Panc1 (cell line): ENCODE measurements at regions not wholly inside any gene's neighbourhood (a gene's known extent, or its start where the extent isn't known, plus 50 kb on each side); places are given as distances from the start of the nearest gene placed in this dataset.

ENCODE experiments used
- ATAC-seq: fragments of 200-7000 bp; cut with Tn5 transposase; 2 replicates; pipeline ENCODE4 v1.9.1; 2020; ENCODE audit warnings: mild to moderate bottlenecking, moderate library complexity
- BruUV-seq: library from RNA; stranded (reverse); fragments of 400-500 nt; replicated peaks from 2 replicates; lab custom pipeline; 2021; lab: Mats Ljungman, UMichigan
- CTCF ChIA-PET: fragments of 300-600 bp; sonication (Branson Sonifier 250); formaldehyde crosslinking; loops from one replicate; lab custom pipeline; 2022; ENCODE audit warnings: antibody characterized with exemption; lab: Charles Lee
- POLR2A ChIA-PET: fragments of 300-600 bp; sonication (Branson Sonifier 250); formaldehyde crosslinking; loops from one replicate; lab custom pipeline; 2022; ENCODE audit warnings: antibody characterized with exemption; lab: Charles Lee
- DNase-seq: peaks from one replicate; pipeline ENCODE4 v3.0.0-alpha.2; 2010; ENCODE audit warnings: low read depth, low spot score
- H3K27ac ChIP-seq: 2 replicates; pipeline ENCODE4 v1.5.1; 2011; ENCODE audit warnings: mild to moderate bottlenecking, low read length, inconsistent platforms
- H3K27me3 ChIP-seq: fragments of 200-500 bp; sonication (Bioruptor generic); 2 replicates; pipeline ENCODE4 v1.6.0; 2014; ENCODE audit warnings: low read length, inconsistent platforms; ENCODE audit not compliant: control insufficient read depth, insufficient read depth
- H3K36me3 ChIP-seq: fragments of 200-500 bp; sonication (Bioruptor generic); 2 replicates; pipeline ENCODE4 v1.5.1; 2014; ENCODE audit warnings: inconsistent platforms, mild to moderate bottlenecking, low read length, moderate library complexity; ENCODE audit not compliant: control insufficient read depth, insufficient read depth
- H3K4me1 ChIP-seq: 2 replicates; pipeline ENCODE4 v1.5.1; 2011; ENCODE audit warnings: inconsistent platforms, mild to moderate bottlenecking, low read length, moderate library complexity; ENCODE audit not compliant: control insufficient read depth, insufficient read depth
- H3K4me3 ChIP-seq, 2 experiments: 2 replicates each; pipeline ENCODE4 v1.5.1; 2011 to 2012; ENCODE audit warnings: low read depth in 2 of 2, low read length in 2 of 2, mild to moderate bottlenecking in 2 of 2, inconsistent platforms in 1 of 2, moderate library complexity in 1 of 2
- H3K9me3 ChIP-seq: fragments of 200-500 bp; sonication (Bioruptor generic); 2 replicates; pipeline ENCODE4 v1.5.1; 2014; ENCODE audit warnings: low read depth, mild to moderate bottlenecking, inconsistent platforms, low read length, moderate library complexity; ENCODE audit not compliant: control insufficient read depth, insufficient read depth
- POLR2AphosphoS5 ChIP-seq: IDR thresholded peaks from 2 replicates; pipeline ENCODE4 v1.6.1; 2012; ENCODE audit warnings: mild to moderate bottlenecking, low read depth, low read length, moderate library complexity
- SIN3A ChIP-seq: IDR thresholded peaks from 2 replicates; pipeline ENCODE4 v1.6.1; 2012; ENCODE audit warnings: low read depth, mild to moderate bottlenecking, low read length, moderate library complexity, borderline replicate concordance; ENCODE audit not compliant: insufficient read depth
- TCF7L2 ChIP-seq: IDR thresholded peaks from 2 replicates; pipeline ENCODE4 v1.6.1; 2011; ENCODE audit warnings: mild to moderate bottlenecking, low read depth, low read length, inconsistent platforms
- in situ Hi-C: cut with HindIII; loops from 2 replicates; pipeline ENCODE4 v1.10.0; 2016; ENCODE audit warnings: low sequenced_read_pairs, low pct_unique_long_range_greater_than_20kb
- intact Hi-C: fragments of 100-400 bp; cut with micrococcal nuclease; formaldehyde crosslinking; loops from one replicate; pipeline ENCODE4 v1.10.0; 2022; ENCODE audit not compliant: unreplicated experiment
- TF ChIP-seq, protein P1 (sequence below): fragments of 450-650 bp; IDR thresholded peaks from 2 replicates; pipeline ENCODE4 v1.5.1; 2017; ENCODE audit warnings: mild to moderate bottlenecking
- TF ChIP-seq, protein P2 (sequence below), 2 experiments: IDR thresholded peaks; 2 replicates each; pipeline ENCODE4 v1.6.1; 2011 to 2012; ENCODE audit warnings: low read depth in 2 of 2, control low read depth in 1 of 2, low read length in 1 of 2, mild to moderate bottlenecking in 1 of 2, moderate library complexity in 1 of 2; ENCODE audit not compliant: insufficient read depth in 1 of 2

DNA sequence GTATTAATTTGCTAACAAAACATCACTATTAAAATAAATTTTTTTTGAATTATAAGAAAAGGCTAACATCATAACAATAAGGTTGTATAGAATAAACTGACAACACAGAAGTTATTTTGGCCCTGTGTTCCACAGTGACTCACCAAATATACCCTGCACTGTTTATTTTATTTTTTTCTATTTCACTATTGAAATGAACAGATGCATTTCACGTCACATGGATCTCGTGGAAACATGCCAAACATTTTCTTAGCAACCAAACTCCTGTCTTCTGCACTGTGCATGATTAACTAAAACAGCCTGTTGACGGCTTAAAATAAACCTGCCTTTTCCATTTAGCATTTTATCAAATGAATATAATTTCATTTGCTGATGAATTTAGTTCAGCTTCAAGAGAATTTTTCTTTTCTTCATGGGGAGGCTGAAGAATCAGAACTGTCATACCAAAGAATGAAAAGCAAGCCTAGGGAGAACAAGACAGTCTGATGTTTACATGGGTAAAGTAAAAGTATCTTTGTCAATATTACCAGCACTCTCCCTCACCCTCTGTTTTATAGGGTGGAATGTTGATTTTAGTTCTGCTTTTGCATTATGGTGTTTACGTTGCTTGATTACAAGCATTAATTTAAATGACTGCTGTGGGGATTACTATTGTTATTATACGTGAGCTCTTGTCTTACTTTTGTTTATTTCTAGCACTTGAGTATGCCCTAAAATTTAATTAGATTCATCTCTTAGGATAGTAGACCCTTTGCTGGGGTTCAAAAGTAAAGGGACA lies 115.3 kb downstream of the LCA5 start:
- intact Hi-C loops (no loop called here), in situ Hi-C loops (no loop called here)
- CTCF ChIA-PET, result interaction anchor here (0.6 kb wide), 1 partner anchor 24 kb away, joined by 3 read pairs; no protein-coding TSS in a partner anchor
- DNase-seq (no peak), ATAC-seq (no peak)
- TF ChIP-seq TCF7L2 (no peak), POLR2AphosphoS5 (no peak), SIN3A (no peak)
- TF ChIP-seq, protein P1, sequence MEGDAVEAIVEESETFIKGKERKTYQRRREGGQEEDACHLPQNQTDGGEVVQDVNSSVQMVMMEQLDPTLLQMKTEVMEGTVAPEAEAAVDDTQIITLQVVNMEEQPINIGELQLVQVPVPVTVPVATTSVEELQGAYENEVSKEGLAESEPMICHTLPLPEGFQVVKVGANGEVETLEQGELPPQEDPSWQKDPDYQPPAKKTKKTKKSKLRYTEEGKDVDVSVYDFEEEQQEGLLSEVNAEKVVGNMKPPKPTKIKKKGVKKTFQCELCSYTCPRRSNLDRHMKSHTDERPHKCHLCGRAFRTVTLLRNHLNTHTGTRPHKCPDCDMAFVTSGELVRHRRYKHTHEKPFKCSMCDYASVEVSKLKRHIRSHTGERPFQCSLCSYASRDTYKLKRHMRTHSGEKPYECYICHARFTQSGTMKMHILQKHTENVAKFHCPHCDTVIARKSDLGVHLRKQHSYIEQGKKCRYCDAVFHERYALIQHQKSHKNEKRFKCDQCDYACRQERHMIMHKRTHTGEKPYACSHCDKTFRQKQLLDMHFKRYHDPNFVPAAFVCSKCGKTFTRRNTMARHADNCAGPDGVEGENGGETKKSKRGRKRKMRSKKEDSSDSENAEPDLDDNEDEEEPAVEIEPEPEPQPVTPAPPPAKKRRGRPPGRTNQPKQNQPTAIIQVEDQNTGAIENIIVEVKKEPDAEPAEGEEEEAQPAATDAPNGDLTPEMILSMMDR, result no peak
- TF ChIP-seq, protein P2, sequence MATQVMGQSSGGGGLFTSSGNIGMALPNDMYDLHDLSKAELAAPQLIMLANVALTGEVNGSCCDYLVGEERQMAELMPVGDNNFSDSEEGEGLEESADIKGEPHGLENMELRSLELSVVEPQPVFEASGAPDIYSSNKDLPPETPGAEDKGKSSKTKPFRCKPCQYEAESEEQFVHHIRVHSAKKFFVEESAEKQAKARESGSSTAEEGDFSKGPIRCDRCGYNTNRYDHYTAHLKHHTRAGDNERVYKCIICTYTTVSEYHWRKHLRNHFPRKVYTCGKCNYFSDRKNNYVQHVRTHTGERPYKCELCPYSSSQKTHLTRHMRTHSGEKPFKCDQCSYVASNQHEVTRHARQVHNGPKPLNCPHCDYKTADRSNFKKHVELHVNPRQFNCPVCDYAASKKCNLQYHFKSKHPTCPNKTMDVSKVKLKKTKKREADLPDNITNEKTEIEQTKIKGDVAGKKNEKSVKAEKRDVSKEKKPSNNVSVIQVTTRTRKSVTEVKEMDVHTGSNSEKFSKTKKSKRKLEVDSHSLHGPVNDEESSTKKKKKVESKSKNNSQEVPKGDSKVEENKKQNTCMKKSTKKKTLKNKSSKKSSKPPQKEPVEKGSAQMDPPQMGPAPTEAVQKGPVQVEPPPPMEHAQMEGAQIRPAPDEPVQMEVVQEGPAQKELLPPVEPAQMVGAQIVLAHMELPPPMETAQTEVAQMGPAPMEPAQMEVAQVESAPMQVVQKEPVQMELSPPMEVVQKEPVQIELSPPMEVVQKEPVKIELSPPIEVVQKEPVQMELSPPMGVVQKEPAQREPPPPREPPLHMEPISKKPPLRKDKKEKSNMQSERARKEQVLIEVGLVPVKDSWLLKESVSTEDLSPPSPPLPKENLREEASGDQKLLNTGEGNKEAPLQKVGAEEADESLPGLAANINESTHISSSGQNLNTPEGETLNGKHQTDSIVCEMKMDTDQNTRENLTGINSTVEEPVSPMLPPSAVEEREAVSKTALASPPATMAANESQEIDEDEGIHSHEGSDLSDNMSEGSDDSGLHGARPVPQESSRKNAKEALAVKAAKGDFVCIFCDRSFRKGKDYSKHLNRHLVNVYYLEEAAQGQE (IDR thresholded peaks at IDR 0.05; ENCODE audit: insufficient read depth in 1 of 2, low read depth in 2 of 2, low read length in 1 of 2), result no peak
- BruUV-seq, result no TSS peak
- Histone ChIP-seq H3K9me3 (no peaks in the 10 kb centered on the region), H3K27me3 (peaks cover 2% of the 10 kb centered on the region; the same call in 1 of the 2 replicates), H3K27ac (no peak overlapping the region), H3K36me3 (no peaks in the 10 kb centered on the region), H3K4me1 (no peaks in the 10 kb centered on the region), H3K4me3 (no peak overlapping the region)
- POLR2A ChIA-PET, result no interaction called here

DNA sequence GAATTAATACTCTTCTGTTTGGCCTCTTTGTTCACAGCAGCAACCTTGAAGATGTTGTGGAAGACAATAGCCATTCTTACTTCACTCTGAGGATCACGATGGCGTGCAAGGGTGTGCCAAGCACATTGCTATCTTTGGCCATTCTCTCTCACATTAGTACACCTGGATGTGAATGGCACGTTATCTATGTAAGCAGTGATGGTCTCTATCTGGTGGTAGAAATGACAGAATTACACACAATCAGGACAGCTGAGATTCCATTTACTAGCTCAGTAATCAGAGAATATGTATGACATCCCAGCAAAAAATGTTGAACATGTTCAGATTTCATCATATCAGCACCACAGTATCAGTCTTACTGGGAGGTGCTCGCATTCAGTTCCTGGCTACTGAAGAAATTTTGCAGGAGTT lies 116.2 kb downstream of the LCA5 start:
- DNase-seq, result no peak
- ChIA-PET POLR2A (no interaction called here), CTCF (no interaction called here)
- no TSS peak for BruUV-seq
- intact Hi-C loops, result no loop called here
- no peak overlapping the region for H3K4me3 ChIP-seq
- no peak for ATAC-seq
- H3K9me3 ChIP-seq, result no peaks in the 10 kb centered on the region
- no peak overlapping the region for H3K27ac ChIP-seq
- no peak for TF ChIP-seq TCF7L2
- TF ChIP-seq, protein P1, result no peak
- H3K36me3 ChIP-seq, result no peaks in the 10 kb centered on the region
- H3K27me3 ChIP-seq, result peaks cover 2% of the 10 kb centered on the region; the same call in 1 of the 2 replicates
- in situ Hi-C loops, result no loop called here
- no peaks in the 10 kb centered on the region for H3K4me1 ChIP-seq
